Fibroblast of the conjunctiva (primary cell): ENCODE measurements at regions not wholly inside any gene's neighbourhood (a gene's known extent, or its start where the extent isn't known, plus 50 kb on each side); places are given as distances from the start of the nearest gene placed in this dataset.
"Not testable (repeated sequence)": the region's sequence is repeated elsewhere in the genome, so short reads cannot be mapped to it uniquely, and the experiment has no call there.

Experiments
- DNase-seq: peaks from one replicate; pipeline ENCODE4 v3.0.0-alpha.2; 2010; ENCODE audit warnings: low read depth

DNA sequence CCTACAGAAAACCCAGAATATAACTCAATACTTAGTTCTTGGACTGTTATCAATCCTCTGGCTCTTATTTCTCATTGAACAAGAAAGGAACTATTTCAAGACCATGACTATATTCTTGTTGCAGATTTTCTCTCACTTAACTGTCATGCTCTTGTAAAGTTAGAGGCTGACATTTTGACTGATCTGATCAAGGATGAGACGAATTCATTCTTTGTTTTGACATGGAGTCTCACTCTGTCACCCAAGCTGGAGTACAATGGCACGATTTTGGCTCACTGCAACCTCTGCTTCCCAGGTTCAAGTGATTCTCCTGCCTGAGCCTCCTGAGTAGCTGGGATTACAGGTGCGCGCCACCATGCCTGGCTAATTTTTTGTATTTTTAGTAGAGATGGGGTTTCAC is 367.9 kb upstream of the SEMA3C start:
- not testable (repeated sequence) for DNase-seq

- DNase-seq: no peak
Observed at GRCh38 chr7:81285142-81285871, 366.5 kb upstream of the SEMA3C start.

- no peak for DNase-seq
Observed at GRCh38 chr7:81284576-81284975, 365.7 kb upstream of the SEMA3C start.

GRCh38 chr7:81280531-81280930 is 361.7 kb upstream of the SEMA3C start:
- DNase-seq: no peak

DNA sequence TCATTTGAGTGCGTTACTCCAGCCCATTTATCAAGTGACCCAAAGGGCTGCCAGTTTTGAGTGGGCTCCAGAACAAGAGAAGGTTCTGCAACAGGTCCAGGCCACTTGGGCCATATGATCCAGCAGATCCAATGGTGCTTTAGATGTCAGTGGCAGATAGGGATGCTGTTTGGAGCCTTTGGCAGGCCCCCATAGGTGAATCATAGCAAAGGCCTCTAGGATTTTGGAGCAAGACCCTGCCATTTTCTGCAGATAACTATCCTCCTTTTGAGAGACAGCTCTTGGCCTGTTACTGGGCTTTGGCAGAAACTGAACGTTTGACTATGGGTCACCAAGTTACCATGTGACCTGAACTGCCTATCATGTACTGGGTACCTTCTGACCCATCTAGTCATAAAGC is 358.8 kb upstream of the SEMA3C start:
- no peak for DNase-seq

DNA sequence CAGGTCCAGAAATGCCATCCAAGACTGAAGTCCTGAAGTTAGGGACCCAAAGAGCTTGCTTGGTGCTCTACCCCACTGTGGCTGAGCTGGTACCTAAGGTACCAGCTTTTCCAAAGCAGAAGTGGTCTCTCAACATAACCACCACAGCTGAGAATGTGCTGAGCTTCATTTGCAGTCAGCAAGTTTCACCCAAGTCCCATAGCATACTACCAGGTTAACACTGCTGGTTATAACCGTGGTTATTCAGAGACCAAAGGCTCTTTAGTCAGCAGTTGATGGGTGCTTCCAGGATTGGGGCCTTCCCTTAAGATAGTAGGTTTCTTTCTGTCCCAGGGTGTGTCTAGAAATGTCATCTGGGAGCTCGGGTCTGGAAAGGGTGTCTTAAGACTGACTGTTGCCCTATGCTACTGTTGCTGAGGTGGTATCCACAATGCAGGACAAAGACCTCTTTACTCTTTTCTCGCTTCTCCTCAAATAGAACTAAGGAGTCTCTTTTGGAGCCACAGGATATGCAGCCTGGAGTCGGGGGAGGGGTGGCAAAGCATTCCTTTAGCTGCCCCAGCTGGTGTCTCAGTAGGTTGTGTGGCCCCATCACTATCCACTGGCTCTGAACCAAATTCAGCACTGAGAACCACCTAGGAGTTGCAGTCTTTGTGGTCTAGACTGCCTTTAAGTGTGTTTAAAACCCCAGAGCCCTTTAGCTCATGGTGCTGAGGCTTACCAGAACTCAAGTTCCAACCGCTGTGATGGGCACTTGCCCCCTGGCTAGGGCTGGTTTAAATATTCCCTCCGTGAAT is 354.9 kb upstream of the SEMA3C start:
- DNase-seq: no peak

GRCh38 chr7:81272176-81272575 is 353.3 kb upstream of the SEMA3C start:
- no peak for DNase-seq

- no peak for DNase-seq
Observed at GRCh38 chr7:81268551-81268950, 349.7 kb upstream of the SEMA3C start.

- DNase-seq: no peak
Observed at GRCh38 chr7:81267508-81267907, 348.7 kb upstream of the SEMA3C start.

DNA sequence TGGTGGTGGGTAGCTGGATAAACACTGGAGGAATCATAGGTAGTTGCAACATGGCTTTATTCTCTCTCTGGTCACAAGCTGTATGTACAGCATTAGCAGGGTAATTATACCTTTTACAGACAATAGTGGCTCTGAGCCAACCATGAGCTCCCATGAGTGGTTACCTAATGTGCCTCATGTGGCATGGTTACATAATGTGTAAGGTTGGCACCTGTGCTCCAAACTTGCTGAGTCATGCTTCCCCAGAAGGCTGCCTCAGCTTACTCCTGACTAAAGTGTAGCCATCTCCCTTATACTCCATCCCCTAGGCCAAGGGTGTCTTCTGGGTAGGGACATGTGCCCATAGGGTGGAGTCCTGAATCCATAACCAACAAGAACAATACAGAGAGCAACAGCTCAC is 345.3 kb upstream of the SEMA3C start:
- DNase-seq: no peak

GRCh38 chr7:81260152-81260551 is 341.3 kb upstream of the SEMA3C start:
- DNase-seq: no peak

DNA sequence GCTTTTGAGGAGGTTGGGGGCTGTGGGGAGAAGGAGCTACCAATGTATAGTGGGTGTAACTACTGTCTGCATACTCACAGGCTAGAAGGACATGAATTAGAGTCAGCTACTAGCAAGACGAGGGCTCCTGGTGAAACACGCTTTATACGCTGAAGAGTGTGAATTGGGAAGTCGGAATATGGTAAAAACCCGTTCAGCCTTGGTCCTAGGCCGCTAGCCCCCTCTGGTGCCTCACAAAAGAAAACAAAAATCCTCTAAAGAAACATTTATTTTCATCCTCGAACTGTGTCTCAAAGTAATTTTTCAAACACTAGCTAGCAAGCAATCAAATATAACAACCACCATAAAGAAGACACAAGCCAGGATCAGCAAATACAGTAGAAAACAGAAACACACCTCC is 338.1 kb upstream of the SEMA3C start:
- DNase-seq: no peak

- no peak for DNase-seq
Observed at GRCh38 chr7:81248420-81248819, 329.6 kb upstream of the SEMA3C start.

GRCh38 chr7:81247364-81247763 is 328.5 kb upstream of the SEMA3C start:
- not testable (repeated sequence) for DNase-seq

GRCh38 chr7:81245353-81245752 is 326.5 kb upstream of the SEMA3C start:
- no peak for DNase-seq

DNA sequence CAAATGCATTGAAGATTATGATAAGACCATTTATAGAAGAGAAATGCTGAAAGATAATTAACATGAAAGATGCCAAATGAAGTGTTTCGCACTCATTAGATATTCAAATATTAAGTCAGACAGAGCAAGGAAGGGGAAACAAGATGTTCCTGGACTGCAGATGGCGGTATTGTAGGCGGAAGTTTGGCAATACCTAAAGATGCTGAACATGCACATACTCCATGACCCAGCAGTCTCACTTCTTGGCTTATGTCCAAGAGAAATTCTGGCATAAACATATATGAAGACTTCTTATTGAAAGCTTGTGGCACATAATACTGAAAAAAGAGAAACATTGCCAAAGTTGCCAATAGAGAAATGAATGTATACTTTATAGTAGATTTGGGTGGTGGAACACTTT is 325.4 kb upstream of the SEMA3C start:
- DNase-seq: peak; percentile 39

GRCh38 chr7:81236560-81236959 is 317.7 kb upstream of the SEMA3C start:
- no peak for DNase-seq

GRCh38 chr7:81235997-81236396 is 317.1 kb upstream of the SEMA3C start:
- DNase-seq: no peak

- no peak for DNase-seq
Observed at GRCh38 chr7:81234896-81235295, 316.0 kb upstream of the SEMA3C start.

DNA sequence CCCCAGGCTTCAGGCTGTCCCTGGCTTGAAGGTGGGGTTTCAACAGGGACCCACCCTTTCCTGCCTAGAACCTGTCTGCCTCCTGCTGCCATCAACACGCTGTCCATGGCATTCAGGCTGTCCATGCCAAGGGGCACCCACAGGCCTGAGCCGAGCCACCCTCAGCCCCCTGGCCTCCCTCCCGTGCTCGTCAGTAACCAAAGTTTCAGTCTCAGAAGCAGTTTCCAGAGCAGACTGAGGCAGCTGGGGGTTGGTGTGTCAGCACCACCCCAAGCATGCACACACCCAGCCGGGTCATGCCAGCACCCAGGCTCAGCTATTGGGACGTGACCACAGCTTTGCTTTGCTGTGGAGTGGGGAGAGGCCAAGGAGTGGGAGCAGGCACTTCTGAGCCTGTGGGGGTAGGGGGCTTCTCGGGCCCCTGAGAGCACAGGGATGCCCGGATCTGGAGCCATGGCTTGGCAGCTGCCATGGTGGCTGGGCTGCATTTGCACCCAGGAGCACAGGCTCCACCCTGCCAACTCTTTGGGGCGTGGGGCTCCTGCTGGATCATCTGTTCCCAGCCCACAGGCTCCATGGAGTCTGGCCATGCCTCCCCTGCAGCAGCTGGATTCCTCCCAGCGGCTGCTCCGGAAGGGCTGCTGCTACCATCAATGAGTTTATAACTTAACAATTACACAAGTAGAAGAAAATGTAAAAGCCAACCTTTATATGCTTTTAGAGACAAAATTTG is 314.5 kb upstream of the SEMA3C start:
- DNase-seq: no peak

DNA sequence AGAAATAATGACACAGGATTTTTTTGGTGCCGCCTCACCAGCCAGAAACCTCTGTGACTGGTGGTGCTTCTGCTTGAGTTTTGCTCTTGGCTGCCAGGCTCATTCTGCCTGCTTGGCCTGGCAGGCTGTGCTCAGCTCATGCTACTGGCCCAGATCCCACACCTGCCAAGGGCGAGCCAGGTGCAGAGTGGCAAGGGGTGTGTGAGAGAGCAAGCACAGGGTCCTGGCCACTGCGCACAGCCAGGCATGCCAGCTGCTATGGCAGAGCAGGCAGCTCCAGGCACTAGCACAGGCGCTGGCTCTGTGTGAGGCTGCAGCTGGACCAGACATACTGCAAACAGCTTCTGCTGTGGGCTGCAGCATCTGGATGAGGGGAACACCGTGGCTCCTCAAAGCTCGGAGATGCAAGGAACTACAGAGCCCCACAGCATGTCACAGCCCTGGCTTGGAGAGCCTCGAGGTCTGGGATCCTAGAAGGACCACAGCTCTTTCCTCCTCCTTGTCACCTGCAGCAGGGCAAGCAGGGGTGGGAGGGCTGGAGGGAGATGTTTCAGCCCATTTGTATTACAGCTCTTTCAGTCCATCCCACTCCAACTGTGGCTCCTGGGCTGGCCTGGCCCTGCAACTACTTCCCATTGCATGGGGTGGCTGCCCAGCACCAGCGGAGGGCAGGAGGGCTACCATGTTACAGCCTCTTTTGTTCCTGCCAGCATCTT is 313.4 kb upstream of the SEMA3C start:
- DNase-seq: no peak

GRCh38 chr7:81231301-81231838 is 312.5 kb upstream of the SEMA3C start:
- DNase-seq: no peak
